ENCODE measurements at regions not wholly inside any gene's neighbourhood (a gene's known extent, or its start where the extent isn't known, plus 50 kb on each side); places are given as distances from the start of the nearest gene placed in this dataset.

GRCh38 chr7:142327628-142328405 lies 70.0 kb upstream of the PRSS58 start (continued):
- TF ChIP-seq ZNF331 (CRISPR knock-in tag; IDR thresholded peaks at IDR 0.05; ENCODE audit: low read depth) = no peak
- TF ChIP-seq STAT1 (IDR thresholded peaks at IDR 0.05; ENCODE audit: unreplicated experiment) = no peak
- TF ChIP-seq NANOG (IDR thresholded peaks at IDR 0.05; ENCODE audit: borderline replicate concordance) = no peak
- no peak for TF ChIP-seq REST (IDR thresholded peaks at IDR 0.05; ENCODE audit: unreplicated experiment)
- no peak for TF ChIP-seq EZH2 (IDR thresholded peaks at IDR 0.05; ENCODE audit: low read depth, unreplicated experiment)

- Histone ChIP-seq H3K4me1 (ENCODE audit: insufficient read depth) (peaks cover 11% of the 10 kb centered on the region; the same call in 1 of the 2 replicates), H3K4me2 (peak overlapping the region; percentile 51; the same call in 1 of the 2 replicates), H3F3A (replicated peaks; ENCODE audit: low read depth) (no peaks in the 10 kb centered on the region), H3K79me2 (replicated peaks; ENCODE audit: insufficient read depth) (no peaks in the 10 kb centered on the region), H3K27ac (ENCODE audit: low read depth) (no peak overlapping the region), H3K9me2 (ENCODE audit: insufficient read depth) (no peaks in the 10 kb centered on the region), H3K4me3 (no peak overlapping the region), H2AFZ (peak overlapping the region; percentile 44; the same call in 1 of the 2 replicates), H4K20me1 (replicated peaks; ENCODE audit: insufficient read depth) (no peaks in the 10 kb centered on the region), H3K36me3 (ENCODE audit: insufficient read depth) (no peaks in the 10 kb centered on the region), H3K27me3 (ENCODE audit: insufficient read depth) (no peaks in the 10 kb centered on the region)
- DNase-seq (ENCODE audit: low spot score) (peak; percentile 92), ATAC-seq (peak; percentile 91)
- no peak for TF ChIP-seq EZH2 (IDR thresholded peaks at IDR 0.05; ENCODE audit: low read depth, unreplicated experiment)
- TF ChIP-seq, protein P1, sequence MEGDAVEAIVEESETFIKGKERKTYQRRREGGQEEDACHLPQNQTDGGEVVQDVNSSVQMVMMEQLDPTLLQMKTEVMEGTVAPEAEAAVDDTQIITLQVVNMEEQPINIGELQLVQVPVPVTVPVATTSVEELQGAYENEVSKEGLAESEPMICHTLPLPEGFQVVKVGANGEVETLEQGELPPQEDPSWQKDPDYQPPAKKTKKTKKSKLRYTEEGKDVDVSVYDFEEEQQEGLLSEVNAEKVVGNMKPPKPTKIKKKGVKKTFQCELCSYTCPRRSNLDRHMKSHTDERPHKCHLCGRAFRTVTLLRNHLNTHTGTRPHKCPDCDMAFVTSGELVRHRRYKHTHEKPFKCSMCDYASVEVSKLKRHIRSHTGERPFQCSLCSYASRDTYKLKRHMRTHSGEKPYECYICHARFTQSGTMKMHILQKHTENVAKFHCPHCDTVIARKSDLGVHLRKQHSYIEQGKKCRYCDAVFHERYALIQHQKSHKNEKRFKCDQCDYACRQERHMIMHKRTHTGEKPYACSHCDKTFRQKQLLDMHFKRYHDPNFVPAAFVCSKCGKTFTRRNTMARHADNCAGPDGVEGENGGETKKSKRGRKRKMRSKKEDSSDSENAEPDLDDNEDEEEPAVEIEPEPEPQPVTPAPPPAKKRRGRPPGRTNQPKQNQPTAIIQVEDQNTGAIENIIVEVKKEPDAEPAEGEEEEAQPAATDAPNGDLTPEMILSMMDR (conservative IDR thresholded peaks at IDR 0.05; ENCODE audit: low read depth in 2 of 2) = peak; percentile 84 to 96
- Mint-ChIP-seq H3K9me3 (no peaks in the 10 kb centered on the region), H3K4me3 (no peak overlapping the region), H3K27ac (peak overlapping the region; percentile 34; the same call in 1 of the 2 replicates), H3K36me3 (ENCODE audit: low read depth) (no peaks in the 10 kb centered on the region), H3K4me1 (peaks cover 26% of the 10 kb centered on the region), H3K27me3 (ENCODE audit: insufficient read depth, low read depth, poor library complexity) (peaks cover 2% of the 10 kb centered on the region)
Measured at GRCh38 chr7:142323706-142324105, 65.8 kb upstream of the PRSS58 start.

- Histone ChIP-seq H3K4me3 (no peak overlapping the region), H3K27me3 (ENCODE audit: insufficient read depth) (no peaks in the 10 kb centered on the region), H3K9me2 (ENCODE audit: insufficient read depth) (no peaks in the 10 kb centered on the region), H3K27ac (ENCODE audit: low read depth) (no peak overlapping the region), H2AFZ (peak overlapping the region; percentile 52; the same call in 1 of the 2 replicates), H3K4me2 (no peak overlapping the region), H3K79me2 (replicated peaks; ENCODE audit: insufficient read depth) (no peaks in the 10 kb centered on the region), H4K20me1 (replicated peaks; ENCODE audit: insufficient read depth) (no peaks in the 10 kb centered on the region), H3F3A (replicated peaks; ENCODE audit: low read depth) (no peaks in the 10 kb centered on the region), H3K36me3 (ENCODE audit: insufficient read depth) (no peaks in the 10 kb centered on the region), H3K4me1 (ENCODE audit: insufficient read depth) (no peaks in the 10 kb centered on the region; the same call in 1 of the 2 replicates)
- Mint-ChIP-seq H3K9me3 (no peaks in the 10 kb centered on the region), H3K27me3 (ENCODE audit: insufficient read depth, low read depth, poor library complexity) (peaks cover 2% of the 10 kb centered on the region), H3K36me3 (ENCODE audit: low read depth) (no peaks in the 10 kb centered on the region), H3K27ac (no peak overlapping the region), H3K4me1 (peaks cover 15% of the 10 kb centered on the region), H3K4me3 (no peak overlapping the region)
- ATAC-seq = no peak
- DNase-seq (ENCODE audit: low spot score) = no peak
- no peak for TF ChIP-seq ZNF114 (CRISPR knock-in tag; IDR thresholded peaks at IDR 0.05)
Measured at GRCh38 chr7:142321391-142321790, 63.5 kb upstream of the PRSS58 start.

Data from GM23338 (cell line).